Fibroblast of peridontal ligament (primary cell): ENCODE measurements at regions not wholly inside any gene's neighbourhood (a gene's known extent, or its start where the extent isn't known, plus 50 kb on each side); places are given as distances from the start of the nearest gene placed in this dataset.
"Not testable (repeated sequence)": the region's sequence is repeated elsewhere in the genome, so short reads cannot be mapped to it uniquely, and the experiment has no call there.

Experiments used
- DNase-seq: peaks from one replicate; pipeline ENCODE4 v3.0.0-alpha.2; 2010; ENCODE audit errors: extremely low read depth

DNA sequence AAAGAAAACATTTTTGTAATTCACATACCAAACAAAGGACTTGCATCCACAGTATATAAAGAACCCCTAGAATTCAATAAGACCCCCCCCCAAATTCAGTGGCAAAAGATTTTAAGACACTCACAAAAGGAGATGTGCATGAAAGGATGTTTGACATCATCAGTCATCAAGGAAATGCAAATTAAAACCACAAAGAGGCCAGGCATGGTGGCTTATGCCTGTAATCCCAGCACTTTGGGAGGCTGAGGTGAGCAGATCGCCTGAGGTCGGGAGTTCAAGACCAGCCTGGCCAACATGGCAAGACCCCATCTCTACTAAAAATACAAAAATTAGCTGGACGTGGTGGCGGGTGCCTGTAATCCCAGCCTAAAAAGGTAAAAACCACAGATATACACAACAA lies 61.3 kb downstream of the AIPL1 start:
- not testable (repeated sequence) for DNase-seq

DNA sequence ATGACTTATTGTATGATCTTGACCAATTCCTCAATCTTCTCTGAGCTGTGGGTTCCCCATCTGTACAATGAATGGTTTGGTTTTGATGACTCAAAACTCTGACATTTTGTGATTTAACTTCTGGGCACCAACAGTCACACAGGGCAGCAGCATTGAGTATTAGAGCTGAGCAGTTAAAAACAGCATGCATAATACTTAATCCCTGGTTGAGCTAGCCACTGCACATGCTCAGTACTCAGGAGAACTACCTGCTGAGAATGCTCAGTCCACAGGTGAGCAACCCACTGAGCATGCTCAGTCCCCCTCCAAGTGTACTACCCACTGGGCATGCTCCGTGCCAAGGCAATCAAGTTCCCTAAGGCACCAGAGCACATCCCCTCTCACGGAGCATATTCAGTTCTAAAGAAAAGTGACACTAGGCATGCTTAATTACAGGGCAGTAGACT lies 68.7 kb downstream of the AIPL1 start:
- peak; percentile 89 for DNase-seq

DNA sequence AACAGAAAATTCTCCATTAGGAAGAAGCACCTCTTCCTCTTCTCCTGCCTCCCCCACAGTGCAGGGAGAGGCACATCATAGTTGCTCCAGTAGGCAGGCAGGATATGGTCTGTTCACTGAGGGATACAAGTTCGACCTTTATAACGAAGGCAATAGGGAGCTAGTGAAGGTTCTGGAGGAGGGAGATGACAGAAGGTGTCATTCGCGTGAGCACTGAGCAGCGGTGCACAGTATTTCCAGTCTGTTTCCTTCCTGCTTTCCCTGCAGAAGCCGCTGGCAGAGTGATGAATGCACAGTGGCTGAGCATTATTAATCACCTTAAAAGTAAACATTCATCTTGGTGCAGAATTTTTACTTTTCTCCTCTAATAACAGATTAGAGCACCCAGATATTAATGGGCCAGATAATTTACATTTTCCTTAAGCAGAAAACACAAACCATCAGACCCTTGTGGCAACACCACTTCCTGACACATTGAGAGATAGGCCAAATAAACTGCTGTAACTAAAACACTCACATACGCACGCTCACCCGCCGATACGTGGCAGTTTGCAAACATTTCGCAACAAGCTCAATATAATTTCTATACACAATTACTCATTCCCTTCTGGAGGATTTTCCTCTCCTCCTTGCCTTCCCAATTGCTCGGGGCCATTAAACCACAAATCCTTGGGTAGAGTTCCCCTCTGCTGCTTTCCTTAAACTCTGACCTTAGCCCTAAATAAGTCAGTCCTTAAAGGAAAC lies 69.5 kb downstream of the AIPL1 start:
- DNase-seq = peak; percentile 94

DNA sequence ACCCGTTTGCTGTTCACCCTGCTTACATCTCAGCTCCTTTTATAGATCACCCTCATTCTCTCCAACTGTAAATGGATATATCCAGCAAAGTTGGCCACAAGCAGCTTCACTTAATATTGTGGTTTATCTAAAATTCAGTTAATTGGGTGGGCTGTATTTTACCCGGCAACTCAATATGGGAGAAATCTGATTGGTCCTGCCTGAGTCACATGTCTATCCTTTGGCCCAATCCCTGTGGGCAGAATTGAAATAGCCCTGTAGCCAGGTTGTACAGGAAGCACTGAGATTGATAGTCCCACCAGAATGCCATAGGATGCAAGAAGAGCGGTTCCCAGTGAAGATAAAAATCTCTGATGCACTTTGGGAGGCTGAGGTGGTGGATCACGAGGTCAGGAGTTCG lies 73.2 kb downstream of the AIPL1 start:
- DNase-seq = no peak

DNA sequence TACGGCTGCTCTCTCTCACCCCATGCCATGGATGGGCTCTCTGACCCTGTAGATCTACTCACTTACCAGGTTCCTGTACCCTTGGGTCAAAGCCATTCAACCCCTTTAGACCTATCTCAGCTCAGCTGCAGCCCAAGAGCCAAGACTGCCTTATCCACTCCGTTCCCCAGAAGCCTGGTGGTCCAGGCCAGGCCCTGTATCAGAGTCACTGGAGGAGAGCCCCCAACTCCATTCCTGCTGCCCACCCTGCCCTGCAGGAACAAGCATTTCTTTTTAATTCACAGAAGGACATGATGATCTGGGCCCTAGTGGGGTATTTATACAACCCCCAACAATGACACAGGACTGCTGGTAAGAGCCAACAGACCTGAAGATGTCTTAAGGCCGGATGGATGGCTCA lies 76.8 kb downstream of the AIPL1 start:
- DNase-seq = no peak

DNA sequence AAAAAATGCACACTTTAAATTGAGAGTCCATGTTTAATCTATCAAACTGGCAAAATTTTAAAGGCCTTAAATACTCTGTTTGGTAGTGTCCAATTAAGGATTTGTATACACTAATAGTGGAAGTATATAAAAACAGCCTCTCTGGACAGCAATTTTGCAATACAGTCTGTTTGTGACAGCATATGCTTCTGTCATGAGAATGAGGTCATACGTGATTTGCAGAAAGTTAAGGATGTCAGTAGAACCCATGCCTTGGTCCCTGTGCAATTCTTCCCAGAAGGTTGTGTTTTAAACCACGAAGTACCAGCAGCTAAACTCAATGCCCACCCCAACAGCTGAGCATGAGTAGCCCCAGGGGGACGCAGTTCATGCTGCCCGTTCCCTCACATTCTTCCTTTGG lies 78.4 kb downstream of the AIPL1 start:
- no peak for DNase-seq

DNA sequence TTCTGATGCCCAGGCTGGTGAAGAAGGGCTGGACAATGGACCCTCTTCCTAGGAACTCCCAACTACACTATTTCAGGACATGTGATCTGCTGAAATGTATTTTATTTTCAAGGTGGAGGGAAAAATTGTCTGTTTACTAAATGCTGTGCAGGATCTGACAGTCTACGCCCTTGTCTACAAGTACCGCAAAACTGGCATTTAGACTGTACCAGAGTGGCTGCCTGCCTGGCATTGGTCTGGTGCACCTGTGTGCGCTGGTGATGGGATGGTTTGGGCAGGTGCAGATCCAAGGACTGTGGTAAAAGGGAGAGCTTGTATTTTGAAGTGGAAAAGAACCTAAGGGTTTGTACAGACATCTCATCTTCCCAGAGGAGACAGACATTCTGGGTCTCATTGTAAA lies 79.7 kb downstream of the AIPL1 start:
- DNase-seq = no peak

DNA sequence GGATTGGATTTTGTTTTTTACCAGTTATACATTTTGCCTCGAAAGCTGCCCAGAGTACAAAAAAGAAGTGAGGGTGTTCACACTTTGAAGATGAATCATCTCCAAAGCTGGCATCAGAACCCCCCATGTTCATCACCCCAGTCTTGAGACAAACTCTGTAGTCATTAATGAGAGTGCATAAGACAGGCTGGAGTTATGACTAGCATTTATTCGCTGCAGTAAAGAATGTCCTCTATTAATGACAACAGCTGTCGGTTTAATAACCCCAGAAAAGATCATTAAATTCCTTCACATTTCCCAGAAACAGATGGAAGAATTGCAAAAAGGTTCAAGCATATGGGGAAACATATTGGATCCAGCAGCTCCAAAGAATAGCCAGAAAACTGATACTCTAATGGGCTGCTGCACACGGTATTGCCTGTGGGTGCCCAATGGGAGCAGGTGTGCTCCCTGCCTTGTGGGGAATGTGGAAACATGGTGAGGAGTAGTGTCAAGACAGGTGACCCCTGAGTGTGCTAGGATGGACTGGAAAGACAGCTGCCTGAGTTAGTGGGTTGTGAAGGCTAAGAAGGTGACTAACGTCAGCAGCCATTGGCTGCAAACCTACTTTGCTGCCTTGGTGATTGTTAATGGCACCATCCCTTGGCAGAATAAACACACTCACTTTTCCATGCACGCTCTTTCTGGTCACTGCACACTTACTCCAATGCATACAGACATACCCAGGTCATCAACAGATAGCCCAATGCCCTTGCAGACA lies 81.9 kb downstream of the AIPL1 start:
- no peak for DNase-seq

DNA sequence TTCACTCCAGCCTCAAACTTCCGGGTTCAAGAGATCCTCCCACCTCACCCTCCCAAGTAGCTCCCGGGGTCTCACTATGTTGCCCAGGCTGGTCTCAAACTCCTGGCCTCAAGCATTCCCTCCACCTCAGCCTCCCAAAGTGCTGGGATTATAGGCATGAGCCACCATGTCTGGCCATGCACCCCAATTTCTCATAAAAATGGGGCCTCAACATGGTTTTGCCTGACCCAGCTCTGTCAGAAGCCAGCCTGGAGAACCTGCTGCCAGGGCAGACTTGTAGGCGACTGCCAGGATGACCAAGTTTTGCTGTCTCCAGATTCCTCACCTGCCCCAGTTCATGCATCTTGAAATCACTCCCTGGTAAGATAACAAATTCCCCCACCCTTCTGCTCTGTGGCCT lies 82.9 kb downstream of the AIPL1 start:
- DNase-seq = no peak

DNA sequence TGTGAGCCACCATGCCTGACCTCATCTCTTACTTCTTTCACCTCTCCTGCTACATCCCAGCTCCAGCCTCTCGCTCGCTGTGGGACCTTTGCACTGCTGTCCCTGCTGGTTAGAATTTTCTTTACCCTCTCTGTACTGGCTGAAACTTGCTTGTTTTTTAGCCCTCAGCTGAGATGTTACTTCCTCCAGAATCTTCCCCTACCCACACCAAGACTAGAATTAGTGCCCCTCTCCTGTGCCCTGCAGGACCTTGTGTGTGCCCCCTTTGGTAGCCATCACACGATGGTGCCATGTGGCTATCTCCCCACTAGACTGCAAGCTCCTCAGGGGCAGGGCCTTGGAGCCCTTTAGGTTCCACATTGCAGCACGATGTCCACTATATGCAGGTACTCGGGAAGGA lies 84.1 kb downstream of the AIPL1 start:
- no peak for DNase-seq

DNA sequence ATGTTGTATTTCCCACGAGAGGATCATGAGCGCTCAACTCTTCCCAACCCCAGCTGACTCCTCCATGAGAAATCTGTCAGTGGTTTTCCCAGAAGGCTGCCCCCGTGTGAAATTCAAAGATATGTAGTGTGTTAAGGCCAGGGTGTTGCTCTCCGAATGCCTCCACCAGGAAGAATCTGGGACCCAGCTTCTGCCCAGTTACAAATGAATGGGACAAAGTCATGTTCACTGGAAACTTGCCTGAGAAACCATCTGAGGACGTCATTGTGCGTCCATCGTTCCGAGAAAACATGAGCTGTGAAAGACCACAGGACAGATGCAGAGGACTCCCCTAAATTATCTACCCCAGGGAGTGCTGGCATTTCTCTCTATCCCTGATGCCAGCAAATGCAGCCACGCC lies 86.0 kb downstream of the AIPL1 start:
- DNase-seq = peak; percentile 1

DNA sequence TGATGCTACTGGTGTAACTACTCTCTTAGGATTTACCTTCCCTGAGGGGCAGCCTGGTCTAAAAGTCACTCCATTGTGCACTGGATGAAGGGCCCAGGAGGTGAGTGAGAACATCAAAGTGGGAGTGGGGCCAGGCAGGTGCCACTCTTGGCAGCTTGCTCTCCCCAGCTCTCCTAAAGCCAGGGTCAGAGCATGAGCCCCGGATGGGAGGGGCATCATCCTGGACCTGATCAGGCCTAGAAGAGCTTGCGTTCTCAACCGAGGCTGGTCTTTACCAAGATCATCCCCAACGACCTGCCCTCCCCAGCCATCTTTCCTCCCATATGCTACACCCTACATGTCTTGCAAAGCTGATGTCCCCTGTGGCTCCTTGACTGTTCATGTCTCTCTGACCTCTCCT lies 87.1 kb downstream of the AIPL1 start:
- DNase-seq = no peak

DNA sequence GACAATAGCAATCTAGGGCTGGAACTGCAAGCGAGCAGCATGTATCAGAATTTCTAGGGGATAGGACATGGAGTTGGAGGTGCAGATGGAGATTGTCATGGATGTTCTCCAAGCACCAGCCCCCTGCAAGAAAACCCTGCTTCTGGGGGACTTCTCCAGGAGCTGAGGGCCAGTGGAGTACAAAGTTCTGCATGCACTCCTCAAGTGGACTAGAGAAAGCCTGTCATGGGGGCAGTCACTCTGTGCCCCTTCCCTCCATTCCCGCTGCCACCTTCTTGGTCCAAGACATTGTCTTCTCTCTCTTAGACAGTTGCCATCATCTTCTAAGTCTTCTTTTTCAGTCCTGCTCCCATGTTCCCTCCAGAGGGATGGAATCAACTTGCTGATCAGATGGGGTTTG lies 87.9 kb downstream of the AIPL1 start:
- no peak for DNase-seq

DNA sequence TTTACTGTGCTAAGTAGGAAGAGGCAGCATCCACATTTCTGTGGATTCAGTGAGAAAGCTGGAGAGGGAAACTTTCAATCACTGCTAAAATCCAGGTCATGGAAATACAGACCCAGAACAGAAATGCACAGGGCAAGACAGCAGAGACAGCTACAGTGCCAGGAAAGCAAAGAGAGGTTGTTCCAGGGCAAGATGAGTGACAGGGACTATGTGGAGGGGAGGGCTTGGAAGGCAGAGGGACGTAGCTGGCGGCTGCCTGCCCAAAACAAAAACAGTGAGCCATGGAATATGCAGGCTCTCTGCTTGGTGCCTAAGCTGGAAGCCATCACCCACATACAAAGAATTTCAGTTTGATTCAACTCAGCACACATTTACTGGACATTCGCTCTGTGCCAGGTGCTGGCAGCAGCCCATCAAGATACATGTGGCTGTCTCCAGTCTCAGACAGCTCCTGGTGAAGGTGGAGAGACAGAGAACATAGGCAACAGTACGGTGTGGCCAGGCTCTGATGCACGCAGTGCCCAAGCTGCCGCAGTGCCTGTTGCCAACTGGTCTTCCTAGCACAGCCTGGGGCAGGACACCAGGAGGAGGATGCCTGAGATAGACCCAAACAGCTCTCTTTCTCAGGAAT lies 88.7 kb downstream of the AIPL1 start:
- no peak for DNase-seq

DNA sequence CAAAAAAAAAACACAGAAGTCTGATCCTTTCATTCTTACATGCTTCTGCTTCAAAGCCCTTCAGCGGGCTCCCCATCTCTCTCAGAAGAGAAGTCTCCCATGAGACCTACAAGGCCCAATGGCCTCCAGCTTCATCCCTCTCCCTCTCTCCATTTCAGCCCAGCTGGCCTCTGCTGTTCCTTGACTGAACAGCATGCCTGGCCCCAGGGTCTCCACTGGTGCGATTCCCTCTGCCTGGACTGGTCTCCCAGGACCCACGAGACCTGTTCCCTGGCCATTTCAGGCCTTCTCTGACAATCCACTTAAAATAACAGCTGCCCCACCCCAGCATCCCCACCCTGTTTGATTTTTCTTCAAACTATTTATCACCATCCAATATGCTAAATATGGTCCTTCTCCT lies 91.2 kb downstream of the AIPL1 start:
- DNase-seq = no peak

DNA sequence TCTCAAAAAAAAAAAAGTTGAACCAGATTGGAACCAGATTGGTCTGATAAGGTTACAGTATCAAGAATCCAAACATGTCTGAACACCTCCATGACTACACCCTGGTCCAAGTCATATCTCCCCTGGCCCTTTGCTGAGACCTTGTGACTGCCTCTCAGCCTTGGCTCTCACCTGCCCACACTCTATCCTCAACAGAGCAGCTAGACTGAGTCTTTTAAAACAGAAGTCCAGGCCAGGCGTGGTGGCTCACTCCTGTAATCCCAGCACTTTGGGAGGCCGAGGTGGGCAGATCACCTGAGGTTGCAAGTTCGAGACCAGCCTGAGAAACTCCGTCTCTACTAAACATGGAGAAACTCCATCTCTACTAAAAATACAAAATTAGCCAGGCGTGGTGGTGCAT lies 91.7 kb downstream of the AIPL1 start:
- no peak for DNase-seq

DNA sequence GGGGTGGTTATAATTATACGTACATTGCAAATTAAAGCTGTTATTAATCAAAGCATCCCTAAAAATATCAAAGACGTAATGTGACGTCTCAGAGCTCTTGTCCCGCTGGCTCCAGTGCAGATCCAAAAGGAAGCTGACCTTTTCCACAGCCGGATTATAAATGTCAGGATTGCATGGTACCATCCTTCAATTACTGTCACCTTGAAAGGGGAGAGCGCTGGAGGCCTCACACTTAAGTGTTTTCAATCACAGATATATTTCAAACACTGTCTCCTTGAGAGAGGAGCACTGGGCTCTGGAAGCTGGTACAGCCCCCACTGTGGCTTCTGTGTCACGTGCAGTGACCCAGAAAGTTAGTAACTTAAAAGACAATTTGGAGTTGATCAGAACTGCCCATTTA lies 94.2 kb downstream of the AIPL1 start:
- no peak for DNase-seq

DNA sequence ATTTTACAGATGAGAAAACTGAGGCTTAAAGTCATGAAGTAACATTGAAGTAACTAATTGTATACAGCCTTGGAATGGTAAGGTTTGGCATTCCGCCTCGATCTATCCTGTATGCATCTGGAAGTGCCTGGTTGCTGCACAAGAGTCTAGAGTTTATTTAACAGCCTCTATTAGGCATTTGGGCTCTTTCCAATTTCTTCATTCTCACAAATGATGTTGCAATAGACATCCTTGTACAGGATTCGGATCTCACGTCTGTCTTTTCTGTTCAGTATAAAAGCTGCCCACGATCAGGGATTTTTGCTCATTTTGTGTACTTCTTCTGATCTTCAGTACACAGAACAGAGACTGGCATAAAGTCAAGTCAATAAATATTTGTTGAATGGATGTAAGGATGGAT lies 100.5 kb downstream of the AIPL1 start:
- peak; percentile 16 for DNase-seq

DNA sequence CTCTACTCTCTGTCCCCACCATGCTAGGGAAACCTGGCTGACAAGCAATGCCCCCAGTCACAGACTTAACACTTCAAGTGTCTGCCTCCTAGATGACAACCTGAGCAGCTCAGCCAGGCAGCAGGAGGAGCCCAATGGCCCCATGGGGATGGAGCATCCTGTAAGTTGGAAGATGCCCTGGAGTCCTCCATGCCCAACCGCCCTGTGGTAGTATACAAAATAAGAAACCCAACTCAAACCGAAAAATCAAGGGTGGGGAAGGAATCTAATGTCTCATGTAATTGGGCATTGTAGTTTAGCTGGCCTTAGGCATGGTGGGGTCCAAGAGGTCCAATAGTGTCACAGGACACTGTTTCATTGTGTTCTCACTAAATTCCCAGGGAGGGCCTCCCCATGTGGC lies 104.0 kb downstream of the AIPL1 start:
- DNase-seq = no peak

DNA sequence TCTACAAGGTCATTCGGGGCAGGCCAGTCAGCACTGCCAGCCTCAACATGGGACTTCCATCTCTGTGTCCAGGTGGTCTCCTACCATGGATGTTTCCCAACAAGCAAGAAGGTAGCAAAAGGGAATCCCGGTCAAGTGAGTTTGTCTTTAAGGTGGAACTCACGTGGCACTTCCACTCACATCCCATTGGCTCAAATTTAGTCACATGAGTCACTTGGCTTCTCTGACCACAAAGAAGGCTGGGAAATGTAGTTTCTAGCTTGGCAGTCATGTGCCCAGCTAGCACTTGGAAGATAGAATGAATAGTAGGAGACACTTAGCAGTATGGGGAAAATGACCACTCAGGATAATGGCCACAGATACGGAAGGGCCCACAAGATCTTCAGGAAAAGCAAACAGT lies 106.6 kb downstream of the AIPL1 start:
- no peak for DNase-seq

DNA sequence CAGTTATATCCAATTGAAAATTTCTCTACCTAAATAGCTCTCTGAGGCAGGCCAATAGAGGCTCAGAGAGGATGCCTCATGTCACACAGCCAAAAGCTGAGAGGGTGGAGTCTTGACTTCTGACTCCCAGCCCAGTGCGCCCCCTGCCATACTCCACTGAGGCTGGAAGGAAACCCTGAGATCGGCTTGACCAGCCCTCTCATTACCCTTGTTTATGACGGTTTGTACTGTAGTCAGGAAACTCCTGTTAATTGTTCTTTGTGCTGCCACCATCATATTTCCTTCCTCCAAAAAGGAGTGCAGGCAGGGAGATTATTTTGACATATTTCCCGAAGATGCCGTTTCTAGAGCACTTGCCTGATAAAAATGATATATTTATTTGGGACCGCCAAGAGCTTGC lies 107.9 kb downstream of the AIPL1 start:
- DNase-seq = no peak

DNA sequence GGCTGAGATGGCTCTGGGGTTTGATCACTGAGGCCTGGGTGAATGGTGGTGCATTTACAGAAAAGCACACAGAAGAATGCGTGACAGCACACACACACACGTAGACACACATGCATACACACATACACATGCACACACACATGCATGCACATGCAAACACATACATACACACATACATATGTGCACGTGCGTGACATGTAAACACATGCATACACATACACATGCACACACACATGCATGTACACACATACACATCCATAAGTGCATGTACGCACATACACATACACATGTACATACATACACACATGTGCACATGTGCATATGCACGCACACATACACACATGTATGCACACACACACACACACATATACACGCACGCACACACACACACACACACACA lies 108.4 kb downstream of the AIPL1 start:
- no peak for DNase-seq

DNA sequence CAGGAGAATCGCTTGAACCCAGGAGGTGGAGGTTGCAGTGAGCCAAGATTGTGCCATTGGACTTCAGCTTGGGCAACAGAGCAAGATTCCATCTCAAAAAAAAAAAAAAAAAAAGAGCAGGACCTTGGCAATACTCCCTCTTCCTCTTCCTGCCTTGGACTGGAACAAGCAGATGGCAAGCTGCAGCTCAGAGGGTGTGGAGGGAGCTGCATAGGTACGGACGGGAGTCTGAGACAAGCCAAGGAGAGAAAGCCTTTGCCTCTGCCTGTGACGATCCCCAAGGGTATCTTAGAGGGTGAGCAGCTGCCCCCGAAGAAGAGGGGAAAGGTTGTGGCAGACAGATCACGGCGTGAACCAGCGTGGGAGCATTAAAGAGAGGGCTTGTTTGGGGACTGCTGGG lies 109.2 kb downstream of the AIPL1 start:
- DNase-seq = no peak
